ENCODE measurements at regions not wholly inside any gene's neighbourhood (a gene's known extent, or its start where the extent isn't known, plus 50 kb on each side); places are given as distances from the start of the nearest gene placed in this dataset.

DNA sequence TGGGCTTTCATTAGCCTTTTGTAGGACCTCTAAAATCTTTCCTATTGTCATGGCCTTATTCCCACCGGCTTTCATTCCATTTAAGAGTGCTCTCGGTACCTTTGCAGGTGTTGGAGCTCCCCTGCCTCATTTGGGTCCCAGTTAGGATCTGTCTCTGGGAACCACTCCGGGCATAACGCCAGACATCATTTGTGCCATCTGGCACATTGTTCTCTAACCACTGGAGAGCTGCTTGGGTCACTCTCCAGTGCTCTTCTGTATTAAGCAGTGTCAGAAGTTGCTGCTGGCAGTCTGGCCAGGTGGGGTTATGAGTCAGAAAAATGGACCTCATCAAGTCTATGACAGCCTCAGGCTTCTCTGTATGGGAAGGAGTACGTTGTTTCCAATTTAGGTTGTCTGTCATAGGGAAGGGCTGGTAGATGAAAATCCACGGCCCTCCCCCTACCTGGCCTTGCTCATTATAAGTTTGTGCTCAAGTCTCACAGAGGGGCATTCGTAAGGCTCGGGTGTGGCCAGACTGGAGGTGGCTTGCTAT lies 62.9 kb upstream of the MOCS1 start:
- H3K4me3 ChIP-seq (ENCODE audit: low read depth, low read length) = no peak overlapping the region
- TF ChIP-seq CTCF (IDR thresholded peaks at IDR 0.05; ENCODE audit: insufficient read depth, low read depth, low read length) = no peak
- no peak for DNase-seq (ENCODE audit: low read depth)

- no peak for TF ChIP-seq CTCF (IDR thresholded peaks at IDR 0.05; ENCODE audit: insufficient read depth, low read depth, low read length)
- H3K4me3 ChIP-seq (ENCODE audit: low read depth, low read length) = no peak overlapping the region
- DNase-seq (ENCODE audit: low read depth) = no peak
These were observed 61.4 kb upstream of the MOCS1 start for GRCh38 chr6:39995633-39996032.

DNA sequence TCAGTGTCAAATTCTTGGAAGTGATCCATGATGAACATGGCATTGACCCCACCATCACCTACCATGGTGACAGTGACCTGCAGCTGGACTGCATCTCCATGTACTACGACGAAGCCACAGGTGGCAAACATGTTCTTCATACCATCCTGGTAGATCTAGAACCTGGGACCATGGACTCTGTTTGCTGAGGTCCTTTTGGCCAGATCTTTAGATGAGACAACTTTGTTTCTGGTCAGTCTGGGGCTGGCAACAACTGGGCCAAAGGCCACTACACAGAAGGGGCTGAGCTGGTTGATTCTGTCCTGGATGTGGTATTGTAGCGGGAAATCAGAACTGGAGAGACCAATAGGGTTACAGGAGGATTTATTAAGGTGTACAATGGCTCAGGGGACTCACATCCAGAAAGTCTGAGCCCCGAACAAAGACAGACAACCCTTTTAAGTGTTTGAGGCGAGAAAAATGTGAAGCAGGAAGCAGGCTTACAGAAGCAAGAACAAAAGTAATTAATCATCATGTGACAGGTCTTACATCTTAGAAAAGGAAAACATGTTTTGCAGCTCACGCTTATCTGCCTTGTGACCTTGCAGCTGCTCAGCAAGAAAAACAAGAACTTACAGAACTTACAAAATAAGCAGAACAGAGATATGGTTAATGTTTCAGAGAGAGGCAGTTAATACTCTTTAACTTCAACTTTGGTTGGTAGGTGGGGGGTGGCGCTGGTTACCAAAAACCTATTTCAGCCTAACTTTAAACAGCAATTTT lies 58.8 kb upstream of the MOCS1 start:
- DNase-seq (ENCODE audit: low read depth) = peak; percentile 3
- no peak overlapping the region for H3K4me3 ChIP-seq (ENCODE audit: low read depth, low read length)
- TF ChIP-seq CTCF (IDR thresholded peaks at IDR 0.05; ENCODE audit: insufficient read depth, low read depth, low read length) = no peak
